Trophoblast cell (in vitro differentiated cells and primary cell): ENCODE measurements at regions not wholly inside any gene's neighbourhood (a gene's known extent, or its start where the extent isn't known, plus 50 kb on each side); places are given as distances from the start of the nearest gene placed in this dataset.

Experiments
- DNase-seq, 2 donors: peaks; one replicate each; pipeline ENCODE4 v3.0.0-alpha.2; 2016
- H2AFZ ChIP-seq: 2 replicates; pipeline ENCODE4 v1.6.1; 2013; ENCODE audit warnings: low read length, moderate library complexity, mild to moderate bottlenecking; ENCODE audit not compliant: insufficient read depth, poor library complexity
- H2AK5ac ChIP-seq: 2 replicates; pipeline ENCODE4 v1.6.1; 2013; ENCODE audit warnings: mild to moderate bottlenecking, low read length
- H2BK120ac ChIP-seq: 2 replicates; pipeline ENCODE4 v1.6.1; 2013; ENCODE audit warnings: low read length, mild to moderate bottlenecking, moderate library complexity; ENCODE audit not compliant: insufficient read depth, poor library complexity
- H2BK12ac ChIP-seq: 2 replicates; pipeline ENCODE4 v1.6.1; 2013; ENCODE audit warnings: mild to moderate bottlenecking, low read length, moderate library complexity
- H2BK5ac ChIP-seq: 2 replicates; pipeline ENCODE4 v1.6.1; 2013; ENCODE audit warnings: low read length, low read depth, moderate library complexity, mild to moderate bottlenecking; ENCODE audit not compliant: poor library complexity
- H3K14ac ChIP-seq: 2 replicates; pipeline ENCODE4 v1.6.1; 2013; ENCODE audit warnings: mild to moderate bottlenecking, low read length
- H3K18ac ChIP-seq: 2 replicates; pipeline ENCODE4 v1.6.1; 2013; ENCODE audit warnings: mild to moderate bottlenecking, low read length
- H3K23ac ChIP-seq: 2 replicates; pipeline ENCODE4 v1.6.1; 2013; ENCODE audit warnings: low read length
- H3K27ac ChIP-seq: 2 replicates; pipeline ENCODE4 v1.5.1; 2013; ENCODE audit warnings: low read depth, mild to moderate bottlenecking, inconsistent platforms, low read length, moderate library complexity
- H3K27me3 ChIP-seq: 2 replicates; pipeline ENCODE4 v1.6.1; 2013; ENCODE audit warnings: inconsistent platforms, mild to moderate bottlenecking, low read length, moderate library complexity; ENCODE audit not compliant: insufficient read depth
- H3K36me3 ChIP-seq, 2 experiments: 1 replicate in 1 of 2; 2 replicates in 1 of 2; pipeline ENCODE4 v1.6.1; 2013; ENCODE audit warnings: low read length in 2 of 2, mild to moderate bottlenecking in 2 of 2, moderate library complexity in 1 of 2; ENCODE audit not compliant: insufficient read depth in 2 of 2, control insufficient read depth in 1 of 2
- H3K4ac ChIP-seq: 2 replicates; pipeline ENCODE4 v1.6.1; 2013; ENCODE audit warnings: low read depth, mild to moderate bottlenecking, low read length, moderate library complexity
- H3K4me1 ChIP-seq, 2 experiments: 1 replicate in 1 of 2; 2 replicates in 1 of 2; pipeline ENCODE4 v1.6.1; 2013; ENCODE audit warnings: low read length in 2 of 2, mild to moderate bottlenecking in 2 of 2, moderate library complexity in 1 of 2; ENCODE audit not compliant: insufficient read depth in 2 of 2, control insufficient read depth in 1 of 2
- H3K4me2 ChIP-seq: 2 replicates; pipeline ENCODE4 v1.6.1; 2013; ENCODE audit warnings: inconsistent platforms, mild to moderate bottlenecking, low read length, moderate library complexity
- H3K4me3 ChIP-seq: 2 replicates; pipeline ENCODE4 v1.5.1; 2013; ENCODE audit warnings: mild to moderate bottlenecking, low read depth, low read length, inconsistent platforms
- H3K79me1 ChIP-seq: one replicate; pipeline ENCODE4 v1.6.1; 2013; ENCODE audit warnings: low read length
- H3K79me2 ChIP-seq: 2 replicates; pipeline ENCODE4 v1.6.1; 2013; ENCODE audit warnings: low read length, mild to moderate bottlenecking; ENCODE audit not compliant: control insufficient read depth, insufficient read depth, poor library complexity
- H3K9ac ChIP-seq: 2 replicates; pipeline ENCODE4 v1.6.1; 2013; ENCODE audit warnings: mild to moderate bottlenecking, low read length
- H3K9me3 ChIP-seq: 2 replicates; pipeline ENCODE4 v1.6.1; 2013; ENCODE audit warnings: low read depth, mild to moderate bottlenecking, control low read depth, inconsistent platforms, low read length; ENCODE audit not compliant: insufficient read depth
- H4K12ac ChIP-seq: 2 replicates; pipeline ENCODE4 v1.6.1; 2013; ENCODE audit warnings: low read depth, mild to moderate bottlenecking, low read length, moderate library complexity
- H4K8ac ChIP-seq: 2 replicates; pipeline ENCODE4 v1.6.1; 2013; ENCODE audit warnings: low read depth, mild to moderate bottlenecking, low read length, moderate library complexity
- H4K91ac ChIP-seq: one replicate; pipeline ENCODE4 v1.6.1; 2013; ENCODE audit warnings: low read depth, mild to moderate bottlenecking, low read length, moderate library complexity
- WGBS: extraction: QIAGEN DNeasy Blood & Tissue Kit; methylation state at CpG from one replicate; pipeline ENCODE4 v1.1.7; 2013; ENCODE audit warnings: missing lambda C conversion rate; ENCODE audit not compliant: insufficient read length, insufficient coverage; ENCODE audit errors: extremely low coverage; 5-methylcytosine and 5-hydroxymethylcytosine counted together

GRCh38 chr2:150974234-150974633 lies 287.4 kb downstream of the RBM43 start:
- Histone ChIP-seq H4K8ac (no peak overlapping the region), H3K27ac (peak overlapping the region; percentile 81), H3K27me3 (no peaks in the 10 kb centered on the region), H3K79me2 (peaks cover 7% of the 10 kb centered on the region), H2BK12ac (no peak overlapping the region), H3K14ac (no peak overlapping the region), H4K12ac (no peak overlapping the region), H2AFZ (no peak overlapping the region), H3K23ac (no peak overlapping the region), H3K18ac (no peak overlapping the region), H3K36me3 (peaks cover 0 to 2% of the 10 kb centered on the region in 2 experiments), H2BK5ac (peak overlapping the region; percentile 79), H3K4ac (no peak overlapping the region), H3K9ac (no peak overlapping the region), H2BK120ac (peak overlapping the region; percentile 24), H3K79me1 (peaks cover 41% of the 10 kb centered on the region), H3K4me1 (peaks cover 4 to 13% of the 10 kb centered on the region in 2 experiments), H3K9me3 (no peaks in the 10 kb centered on the region), H3K4me3 (no peak overlapping the region), H3K4me2 (peak overlapping the region; percentile 36), H4K91ac (no peak overlapping the region), H2AK5ac (no peak overlapping the region)
- WGBS, result no CpG with 5 or more reads among the region's 1 CpG
- no peak for DNase-seq

- H4K91ac ChIP-seq, result peak overlapping the region; percentile 93
- H3K9ac ChIP-seq, result no peak overlapping the region
- no peak overlapping the region for H4K12ac ChIP-seq
- H3K18ac ChIP-seq, result peak overlapping the region; percentile 56
- no peak for DNase-seq
- H3K9me3 ChIP-seq, result no peaks in the 10 kb centered on the region
- peak overlapping the region; percentile 96 for H3K4ac ChIP-seq
- peak overlapping the region; percentile 93 for H3K27ac ChIP-seq
- peak overlapping the region; percentile 91 for H2BK12ac ChIP-seq
- peaks cover 30% of the 10 kb centered on the region for H3K79me1 ChIP-seq
- H3K4me2 ChIP-seq, result no peak overlapping the region
- no peak overlapping the region for H2AFZ ChIP-seq
- peak overlapping the region; percentile 87 for H3K14ac ChIP-seq
- no peak overlapping the region for H4K8ac ChIP-seq
- peaks cover 4% of the 10 kb centered on the region for H3K79me2 ChIP-seq
- no CpG with 5 or more reads among the region's 3 CpGs for WGBS
- peak overlapping the region; percentile 98 for H2BK120ac ChIP-seq
- H3K4me1 ChIP-seq, result peaks cover 0 to 6% of the 10 kb centered on the region in 2 experiments
- H3K36me3 ChIP-seq, result no peaks in the 10 kb centered on the region
- peak overlapping the region; percentile 41 for H2AK5ac ChIP-seq
- H3K23ac ChIP-seq, result no peak overlapping the region
- H2BK5ac ChIP-seq, result peak overlapping the region; percentile 98
- no peaks in the 10 kb centered on the region for H3K27me3 ChIP-seq
- H3K4me3 ChIP-seq, result no peak overlapping the region
Observed at GRCh38 chr2:150971910-150972309, 289.8 kb downstream of the RBM43 start.

GRCh38 chr2:150963336-150963735 lies 298.3 kb downstream of the RBM43 start:
- Histone ChIP-seq H3K27me3 (no peaks in the 10 kb centered on the region), H3K9ac (no peak overlapping the region), H4K8ac (no peak overlapping the region), H3K4ac (no peak overlapping the region), H3K36me3 (peaks cover 1 to 3% of the 10 kb centered on the region in 2 experiments), H4K12ac (no peak overlapping the region), H2BK120ac (no peak overlapping the region), H2BK12ac (no peak overlapping the region), H3K27ac (no peak overlapping the region), H3K4me3 (no peak overlapping the region), H3K23ac (no peak overlapping the region), H3K4me2 (no peak overlapping the region), H3K79me2 (peaks cover 3% of the 10 kb centered on the region), H3K9me3 (peaks cover 3% of the 10 kb centered on the region), H3K18ac (no peak overlapping the region), H2AFZ (no peak overlapping the region), H2AK5ac (no peak overlapping the region), H3K14ac (no peak overlapping the region), H4K91ac (no peak overlapping the region), H3K4me1 (no peaks in the 10 kb centered on the region), H3K79me1 (no peaks in the 10 kb centered on the region), H2BK5ac (no peak overlapping the region)
- no peak for DNase-seq
- WGBS, result no CpG with 5 or more reads among the region's 5 CpGs

- no peak overlapping the region for H3K4me2 ChIP-seq
- H3K14ac ChIP-seq, result no peak overlapping the region
- no peak overlapping the region for H4K91ac ChIP-seq
- H3K36me3 ChIP-seq, result peaks cover 0 to 4% of the 10 kb centered on the region in 2 experiments
- no peak overlapping the region for H2AFZ ChIP-seq
- H3K79me2 ChIP-seq, result no peaks in the 10 kb centered on the region
- no peak overlapping the region for H3K9ac ChIP-seq
- no peak overlapping the region for H3K27ac ChIP-seq
- peak overlapping the region; percentile 70 for H3K4ac ChIP-seq
- peaks cover 2% of the 10 kb centered on the region for H3K79me1 ChIP-seq
- H3K4me1 ChIP-seq, result no peaks in the 10 kb centered on the region
- no peak overlapping the region for H3K23ac ChIP-seq
- H2AK5ac ChIP-seq, result no peak overlapping the region
- H2BK5ac ChIP-seq, result no peak overlapping the region
- no peaks in the 10 kb centered on the region for H3K27me3 ChIP-seq
- H3K9me3 ChIP-seq, result peaks cover 2% of the 10 kb centered on the region
- H2BK120ac ChIP-seq, result no peak overlapping the region
- H4K8ac ChIP-seq, result no peak overlapping the region
- no peak overlapping the region for H2BK12ac ChIP-seq
- DNase-seq, result no peak
- H3K18ac ChIP-seq, result no peak overlapping the region
- H4K12ac ChIP-seq, result no peak overlapping the region
- WGBS, result no CpG with 5 or more reads among the region's 10 CpGs
- no peak overlapping the region for H3K4me3 ChIP-seq
Observed at GRCh38 chr2:150955231-150955630, 306.4 kb downstream of the RBM43 start.
